Activated CD4-positive, alpha-beta T cell treated with anti-CD3 and anti-CD28 coated beads, Interleukin-2, amount 10 ng/mL, durations not matched to agents 24 days and 14 days (primary cell): ENCODE measurements at regions not wholly inside any gene's neighbourhood (a gene's known extent, or its start where the extent isn't known, plus 50 kb on each side); places are given as distances from the start of the nearest gene placed in this dataset.
"Not testable (repeated sequence)": the region's sequence is repeated elsewhere in the genome, so short reads cannot be mapped to it uniquely, and the experiment has no call there.

Experiments used
- DNase-seq: peaks from one replicate; pipeline ENCODE4 v3.0.0; 2022
- H3K27ac Mint-ChIP-seq: one replicate; pipeline ENCODE4 v1.8.0; 2022; ENCODE audit warnings: mild to moderate bottlenecking, mixed read lengths
- H3K27me3 Mint-ChIP-seq: one replicate; pipeline ENCODE4 v1.8.0; 2022; ENCODE audit warnings: mixed read lengths
- H3K36me3 Mint-ChIP-seq: one replicate; pipeline ENCODE4 v1.8.0; 2022; ENCODE audit warnings: low read depth, mild to moderate bottlenecking, mixed read lengths
- H3K4me1 Mint-ChIP-seq: one replicate; pipeline ENCODE4 v1.8.0; 2021; ENCODE audit warnings: mixed read lengths
- H3K4me3 Mint-ChIP-seq: one replicate; pipeline ENCODE4 v1.8.0; 2022; ENCODE audit warnings: mild to moderate bottlenecking, moderate library complexity, mixed read lengths
- H3K9me3 Mint-ChIP-seq: one replicate; pipeline ENCODE4 v1.8.0; 2021; ENCODE audit warnings: mixed read lengths
- intact Hi-C: fragments of 100-400 bp; cut with micrococcal nuclease; formaldehyde crosslinking; loops from one replicate; pipeline ENCODE4 v1.15.1; 2023

GRCh38 chr14:106346534-106347290 is 820.3 kb downstream of the TMEM121 start:
- DNase-seq, result peak; percentile 55
- Mint-ChIP-seq H3K27ac (no peak overlapping the region), H3K4me3 (no peak overlapping the region), H3K4me1 (peaks cover 2% of the 10 kb centered on the region), H3K9me3 (no peaks in the 10 kb centered on the region), H3K36me3 (no peaks in the 10 kb centered on the region), H3K27me3 (peaks cover 39% of the 10 kb centered on the region)
- intact Hi-C loops, result no loop called here

- H3K4me3 Mint-ChIP-seq, result no peak overlapping the region
- no peaks in the 10 kb centered on the region for H3K36me3 Mint-ChIP-seq
- no peak overlapping the region for H3K27ac Mint-ChIP-seq
- peaks cover 42% of the 10 kb centered on the region for H3K27me3 Mint-ChIP-seq
- no peaks in the 10 kb centered on the region for H3K9me3 Mint-ChIP-seq
- DNase-seq, result peak; percentile 59
- peaks cover 2% of the 10 kb centered on the region for H3K4me1 Mint-ChIP-seq
- intact Hi-C loops, result no loop called here
These were observed 821.0 kb downstream of the TMEM121 start for GRCh38 chr14:106347291-106347778.

DNA sequence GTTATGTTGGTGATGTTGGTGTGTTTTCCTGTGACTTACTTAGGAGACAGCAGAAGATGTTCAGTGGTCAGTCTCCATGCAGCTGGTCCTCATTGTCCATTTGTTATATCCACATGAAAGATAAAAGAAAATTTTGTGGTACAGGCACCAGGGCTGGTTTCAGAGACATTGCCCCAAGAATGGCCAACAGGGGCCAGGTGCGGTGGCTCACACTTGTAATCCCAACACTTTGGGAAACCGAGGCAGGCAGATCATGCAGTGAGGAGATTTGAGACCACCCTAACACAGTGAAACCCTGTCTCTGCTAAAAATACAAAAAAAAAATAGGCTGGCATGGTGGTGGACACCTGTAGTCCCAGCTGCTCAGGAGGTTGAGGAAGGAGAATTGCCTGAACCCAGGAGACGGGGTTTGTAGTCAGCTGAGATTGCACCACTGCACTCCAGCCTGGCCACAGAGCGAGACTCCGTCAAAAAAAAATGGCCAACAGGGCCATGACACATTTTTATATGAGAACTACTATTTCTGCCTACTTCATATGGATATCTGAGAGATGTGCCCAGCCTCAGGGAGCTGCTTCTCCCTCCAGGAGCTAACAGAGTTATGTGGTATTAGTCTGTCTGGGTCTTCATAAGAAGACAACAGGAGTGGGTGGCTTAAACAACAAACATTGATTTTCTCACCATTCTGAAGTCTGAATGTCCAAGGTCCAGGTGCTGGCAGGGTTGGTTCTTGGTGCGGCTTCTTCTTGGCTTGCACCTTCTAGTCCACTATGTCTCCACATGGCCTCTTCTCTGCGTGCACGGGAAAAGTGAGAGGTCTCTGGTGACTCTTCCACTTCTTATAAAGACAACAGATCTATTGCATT is 821.7 kb downstream of the TMEM121 start:
- Mint-ChIP-seq H3K36me3 (no peaks in the 10 kb centered on the region), H3K4me1 (peaks cover 2% of the 10 kb centered on the region), H3K27ac (no peak overlapping the region), H3K9me3 (no peaks in the 10 kb centered on the region), H3K27me3 (peaks cover 47% of the 10 kb centered on the region), H3K4me3 (no peak overlapping the region)
- DNase-seq, result peak; percentile 58
- intact Hi-C loops, result no loop called here

DNA sequence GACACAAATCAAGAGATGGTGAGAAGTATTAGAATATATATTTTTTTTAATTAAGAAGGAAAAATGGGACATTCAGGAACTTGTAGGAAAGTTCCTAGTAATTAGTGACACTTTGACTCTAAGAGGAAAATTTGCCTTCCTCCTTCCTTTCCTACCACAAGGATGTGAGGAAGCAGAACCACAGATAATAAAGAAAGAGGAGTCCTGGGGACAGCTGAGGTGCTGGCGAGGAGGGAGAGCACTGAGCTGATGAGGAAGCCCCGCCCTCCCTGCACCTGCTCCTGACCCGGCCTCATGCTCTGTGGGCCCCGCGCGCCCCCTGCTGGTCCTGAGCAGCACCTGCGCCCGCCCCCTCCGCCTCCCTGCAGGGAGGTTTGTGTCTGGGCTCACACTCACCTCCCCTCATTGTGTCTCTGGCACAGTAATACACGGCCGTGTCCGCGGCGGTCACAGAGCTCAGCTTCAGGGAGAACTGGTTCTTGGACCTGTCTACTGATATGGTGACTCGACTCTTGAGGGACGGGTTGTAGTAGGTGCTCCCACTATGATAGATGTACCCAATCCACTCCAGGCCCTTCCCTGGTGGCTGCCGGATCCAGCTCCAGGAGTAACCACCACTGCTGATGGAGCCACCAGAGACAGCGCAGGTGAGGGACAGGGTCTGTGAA is 822.6 kb downstream of the TMEM121 start:
- H3K27ac Mint-ChIP-seq, H3K9me3 Mint-ChIP-seq, intact Hi-C loops: not testable (repeated sequence)

DNA sequence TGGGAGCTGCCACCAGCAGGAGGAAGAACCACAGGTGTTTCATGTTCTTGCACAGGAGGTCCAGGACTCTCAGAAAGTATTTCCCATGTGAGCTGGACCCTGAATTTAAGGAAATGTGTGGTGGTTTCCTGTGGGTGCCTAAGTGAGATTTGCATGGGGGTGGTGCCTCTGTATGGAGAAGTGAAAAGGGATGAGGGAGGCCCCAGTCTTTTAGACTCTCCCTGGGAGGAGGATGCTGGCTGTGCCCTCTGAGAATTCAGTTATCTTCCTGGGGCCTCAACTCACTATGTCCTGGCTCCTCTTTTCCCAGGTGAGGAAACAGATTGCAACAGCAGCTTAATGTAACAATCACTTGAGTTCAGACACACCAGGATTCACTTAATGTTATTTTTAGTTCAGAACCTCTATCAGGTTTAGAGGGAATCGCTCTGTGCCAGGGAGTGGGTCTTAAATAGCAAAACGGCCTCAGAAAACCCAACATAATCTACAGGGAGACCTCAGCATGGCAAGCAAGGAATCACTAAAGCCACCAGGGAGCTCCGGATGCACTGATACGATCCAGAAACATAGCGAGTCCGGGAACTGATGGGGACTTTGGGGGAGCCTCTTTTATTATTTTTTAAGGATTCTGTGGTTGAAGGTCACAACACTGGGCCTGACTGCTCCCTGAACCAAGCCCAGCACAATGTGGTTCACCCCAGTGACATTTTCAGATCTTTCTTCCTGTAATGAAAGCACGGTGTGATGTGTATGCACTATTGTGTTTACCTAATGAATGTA is 823.5 kb downstream of the TMEM121 start:
- H3K4me1 Mint-ChIP-seq, H3K36me3 Mint-ChIP-seq, H3K9me3 Mint-ChIP-seq, H3K4me3 Mint-ChIP-seq, intact Hi-C loops, H3K27ac Mint-ChIP-seq, DNase-seq: not testable (repeated sequence)
- H3K27me3 Mint-ChIP-seq, result peaks cover 43% of the 10 kb centered on the region

More for the DNA sequence above, 822.6 kb downstream of the TMEM121 start:
- not testable (repeated sequence) for H3K4me3 Mint-ChIP-seq, H3K4me1 Mint-ChIP-seq, H3K36me3 Mint-ChIP-seq
- DNase-seq, result peak; percentile 96
- peaks cover 43% of the 10 kb centered on the region for H3K27me3 Mint-ChIP-seq

- peaks cover 35% of the 10 kb centered on the region for H3K27me3 Mint-ChIP-seq
- H3K27ac Mint-ChIP-seq, H3K9me3 Mint-ChIP-seq, H3K36me3 Mint-ChIP-seq, H3K4me3 Mint-ChIP-seq, intact Hi-C loops, H3K4me1 Mint-ChIP-seq: not testable (repeated sequence)
- peak; percentile 54 for DNase-seq
These were observed 828.8 kb downstream of the TMEM121 start for GRCh38 chr14:106355007-106355791.

DNA sequence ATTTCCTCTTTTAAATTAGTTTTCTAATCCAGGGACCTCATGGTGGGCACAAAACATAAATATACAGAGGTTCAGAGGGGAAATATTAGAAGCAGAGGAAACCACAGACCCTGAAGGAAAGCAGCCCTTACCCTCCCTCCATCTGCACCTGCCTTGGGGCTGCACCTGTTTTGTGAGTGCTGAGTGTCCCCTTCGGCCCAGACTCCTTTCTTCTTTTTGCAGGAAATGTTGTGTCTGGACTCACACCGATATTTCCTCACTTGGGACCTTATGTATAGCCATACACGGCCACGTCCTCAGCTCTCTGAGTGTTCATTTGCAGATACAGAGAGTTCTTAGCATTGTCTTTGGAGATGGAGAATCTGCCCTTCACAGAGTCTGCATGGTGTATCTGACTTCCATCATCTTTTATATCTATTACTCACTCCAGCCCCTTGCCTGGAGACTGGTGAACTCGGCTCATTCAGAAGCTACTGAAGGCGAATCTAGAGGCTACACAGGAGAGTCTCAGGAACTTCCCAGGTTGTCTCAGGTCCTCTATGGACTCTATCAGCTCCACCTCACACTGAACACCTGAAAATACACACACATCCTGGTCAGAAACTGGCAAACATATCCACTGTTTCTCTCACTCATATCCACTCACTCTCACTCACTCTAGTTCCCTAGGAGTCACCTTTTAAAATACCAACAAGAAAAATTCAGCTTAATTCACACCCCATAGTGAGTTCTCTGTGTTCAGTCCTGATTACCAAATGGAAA is 829.7 kb downstream of the TMEM121 start:
- H3K4me1 Mint-ChIP-seq, H3K36me3 Mint-ChIP-seq, H3K9me3 Mint-ChIP-seq, H3K27ac Mint-ChIP-seq, DNase-seq, H3K4me3 Mint-ChIP-seq, intact Hi-C loops: not testable (repeated sequence)
- peaks cover 33% of the 10 kb centered on the region for H3K27me3 Mint-ChIP-seq

GRCh38 chr14:106356643-106356930 is 830.2 kb downstream of the TMEM121 start:
- DNase-seq, intact Hi-C loops, H3K9me3 Mint-ChIP-seq, H3K27ac Mint-ChIP-seq, H3K4me1 Mint-ChIP-seq, H3K36me3 Mint-ChIP-seq, H3K4me3 Mint-ChIP-seq: not testable (repeated sequence)
- H3K27me3 Mint-ChIP-seq, result peaks cover 30% of the 10 kb centered on the region

DNA sequence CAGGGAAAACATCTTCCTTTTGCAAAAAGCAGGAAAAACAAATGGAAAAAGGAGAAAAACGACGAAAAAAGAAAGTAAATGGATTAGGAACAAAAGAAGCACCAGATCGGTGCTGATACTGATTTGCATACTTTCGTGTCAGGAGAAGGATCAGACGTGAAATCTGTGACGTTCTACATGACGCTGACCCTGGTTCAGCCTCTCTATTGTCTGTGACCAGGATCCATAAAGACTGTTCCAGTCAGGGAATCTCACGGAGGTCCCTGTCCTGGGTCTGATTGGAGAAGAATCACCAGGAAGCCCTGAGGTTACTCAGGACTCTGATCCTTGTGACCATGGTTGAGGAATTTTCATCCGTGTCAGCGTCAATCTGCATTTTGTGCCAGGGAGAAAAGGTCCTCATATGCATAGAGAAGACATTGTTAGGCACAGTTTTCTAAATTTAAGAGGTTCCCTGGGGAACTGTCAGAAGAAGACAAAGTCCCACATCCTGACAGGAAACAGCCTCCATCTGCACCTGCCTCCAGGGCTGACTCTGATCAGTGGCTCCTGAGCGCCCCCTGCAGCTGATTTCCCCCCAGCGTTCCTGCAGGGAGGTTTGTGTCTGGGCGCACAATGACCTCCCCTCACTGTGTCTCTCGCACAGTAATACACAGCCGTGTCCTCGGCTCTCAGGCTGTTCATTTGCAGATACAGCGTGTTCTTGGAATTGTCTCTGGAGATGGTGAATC is 832.9 kb downstream of the TMEM121 start:
- H3K4me1 Mint-ChIP-seq, H3K4me3 Mint-ChIP-seq, H3K27ac Mint-ChIP-seq, H3K36me3 Mint-ChIP-seq, H3K9me3 Mint-ChIP-seq, intact Hi-C loops: not testable (repeated sequence)
- DNase-seq, result peak; percentile 87
- peaks cover 20% of the 10 kb centered on the region for H3K27me3 Mint-ChIP-seq

- intact Hi-C loops, DNase-seq, H3K4me3 Mint-ChIP-seq, H3K36me3 Mint-ChIP-seq, H3K27ac Mint-ChIP-seq, H3K9me3 Mint-ChIP-seq, H3K4me1 Mint-ChIP-seq: not testable (repeated sequence)
- peaks cover 13% of the 10 kb centered on the region for H3K27me3 Mint-ChIP-seq
These were observed 839.0 kb downstream of the TMEM121 start for GRCh38 chr14:106365371-106365770.

DNA sequence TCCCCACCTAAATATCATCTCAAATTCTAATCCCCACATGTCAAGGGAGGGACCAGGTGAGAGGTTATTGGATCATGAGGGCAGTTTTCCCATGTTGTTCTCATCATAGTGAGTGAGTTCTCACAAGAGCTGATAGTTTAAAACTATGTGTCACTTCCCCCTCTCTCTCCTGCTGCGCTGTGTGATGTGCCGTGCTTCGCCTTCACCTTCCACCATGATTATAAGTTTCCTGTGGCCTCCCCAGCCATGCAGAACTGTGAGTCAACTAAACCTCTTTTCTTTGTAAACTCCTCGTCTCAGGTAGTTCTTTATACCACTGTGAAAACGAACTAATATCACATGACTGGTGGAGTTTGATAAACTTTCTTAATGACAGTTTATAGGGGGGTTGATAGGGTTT is 839.5 kb downstream of the TMEM121 start:
- intact Hi-C loops, H3K36me3 Mint-ChIP-seq, H3K27ac Mint-ChIP-seq, H3K4me3 Mint-ChIP-seq, H3K9me3 Mint-ChIP-seq, DNase-seq, H3K4me1 Mint-ChIP-seq: not testable (repeated sequence)
- H3K27me3 Mint-ChIP-seq, result peaks cover 13% of the 10 kb centered on the region

- H3K9me3 Mint-ChIP-seq, H3K4me3 Mint-ChIP-seq, H3K27ac Mint-ChIP-seq, H3K36me3 Mint-ChIP-seq, H3K4me1 Mint-ChIP-seq, intact Hi-C loops, DNase-seq: not testable (repeated sequence)
- peaks cover 14% of the 10 kb centered on the region for H3K27me3 Mint-ChIP-seq
These were observed 840.6 kb downstream of the TMEM121 start for GRCh38 chr14:106366971-106367370.
